ENCODE measurements at regions not wholly inside any gene's neighbourhood (a gene's known extent, or its start where the extent isn't known, plus 50 kb on each side); places are given as distances from the start of the nearest gene placed in this dataset.
"Not testable (repeated sequence)": the region's sequence is repeated elsewhere in the genome, so short reads cannot be mapped to it uniquely, and the experiment has no call there.

GRCh38 chr2:142745691-142746090, 131.8 kb upstream of the KYNU start:
- Histone ChIP-seq H3K36me3 (ENCODE audit: control insufficient read depth in 4 of 4, insufficient read depth in 4 of 4, low read length in 3 of 4) (no peaks in the 10 kb centered on the region), H3K4me1 (ENCODE audit: control extremely low read depth in 1 of 4, control insufficient read depth in 4 of 4, insufficient read depth in 4 of 4, low read length in 3 of 4) (no peaks in the 10 kb centered on the region), H3K4me3 (ENCODE audit: control insufficient read depth in 1 of 7, extremely low read depth in 1 of 7, insufficient read depth in 4 of 7, low read depth in 2 of 7, low read length in 6 of 7) (no peak overlapping the region), H3K27ac (ENCODE audit: insufficient read depth in 1 of 2, low read depth in 1 of 2, low read length in 2 of 2, poor library complexity in 1 of 2, severe bottlenecking in 2 of 2) (no peak overlapping the region), H3K9me3 (ENCODE audit: control extremely low read depth in 1 of 5, control insufficient read depth in 4 of 5, insufficient read depth in 2 of 5, low read depth in 1 of 5, low read length in 4 of 5) (peaks cover 0 to 7% (median 0%) of the 10 kb centered on the region in 5 experiments), H3K27me3 (replicated peaks in 2 of 5; ENCODE audit: control insufficient read depth in 4 of 5, insufficient read depth in 5 of 5, low read length in 4 of 5) (no peaks in the 10 kb centered on the region)
- 89% methylated on average over 3 of the region's 4 CpGs for WGBS (ENCODE audit: insufficient coverage)
- DNase-seq = no peak
- CTCF ChIA-PET = no interaction called here
- POLR2A ChIA-PET = no interaction called here

GRCh38 chr2:142742371-142743214, 134.9 kb upstream of the KYNU start:
- Histone ChIP-seq H3K27ac (ENCODE audit: insufficient read depth in 1 of 2, low read depth in 1 of 2, low read length in 2 of 2, poor library complexity in 1 of 2, severe bottlenecking in 2 of 2) (no peak overlapping the region), H3K9me3 (ENCODE audit: control extremely low read depth in 1 of 5, control insufficient read depth in 4 of 5, insufficient read depth in 2 of 5, low read depth in 1 of 5, low read length in 4 of 5) (peaks cover 0 to 7% (median 0%) of the 10 kb centered on the region in 5 experiments), H3K4me1 (ENCODE audit: control extremely low read depth in 1 of 4, control insufficient read depth in 4 of 4, insufficient read depth in 4 of 4, low read length in 3 of 4) (no peaks in the 10 kb centered on the region), H3K27me3 (replicated peaks in 2 of 5; ENCODE audit: control insufficient read depth in 4 of 5, insufficient read depth in 5 of 5, low read length in 4 of 5) (no peaks in the 10 kb centered on the region), H3K36me3 (ENCODE audit: control insufficient read depth in 4 of 4, insufficient read depth in 4 of 4, low read length in 3 of 4) (no peaks in the 10 kb centered on the region), H3K4me3 (ENCODE audit: control insufficient read depth in 1 of 7, extremely low read depth in 1 of 7, insufficient read depth in 4 of 7, low read depth in 2 of 7, low read length in 6 of 7) (no peak overlapping the region)
- DNase-seq = no peak
- ChIA-PET CTCF (no interaction called here), POLR2A (no interaction called here)
- 100% methylated on average over 2 of the region's 5 CpGs for WGBS (ENCODE audit: insufficient coverage)

DNA sequence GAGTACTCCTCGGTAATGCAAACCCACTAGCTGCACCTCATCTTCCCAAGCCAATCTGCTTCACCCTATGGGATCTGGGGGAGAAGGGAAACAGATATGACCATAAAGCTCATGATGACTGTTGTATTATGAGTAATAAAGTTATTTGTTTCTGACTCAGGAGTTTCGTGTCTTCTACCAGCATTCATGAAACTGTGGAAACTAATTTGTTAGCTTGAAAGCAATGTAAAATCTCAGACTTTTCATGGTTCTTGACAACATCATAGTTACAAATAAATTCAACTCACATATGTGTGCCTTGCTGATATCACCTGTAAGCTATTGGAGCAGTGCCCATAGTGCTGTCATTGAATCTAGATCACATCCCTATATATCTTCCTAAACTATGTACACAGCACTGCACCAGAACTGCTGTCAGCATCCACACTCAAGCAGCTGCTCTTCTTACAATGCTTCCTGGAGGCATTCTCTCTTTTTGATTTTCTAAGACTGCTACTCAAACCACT, 135.6 kb upstream of the KYNU start:
- CTCF ChIA-PET = no interaction called here

GRCh38 chr2:142734770-142735169, 142.7 kb upstream of the KYNU start:
- ChIA-PET CTCF (interaction anchor here (0.7 kb wide), 1 partner anchor 45 kb away, joined by 3 read pairs; no protein-coding TSS in a partner anchor), POLR2A (no interaction called here)
- Histone ChIP-seq H3K4me3 (ENCODE audit: control insufficient read depth in 1 of 7, extremely low read depth in 1 of 7, insufficient read depth in 4 of 7, low read depth in 2 of 7, low read length in 6 of 7) (no peak overlapping the region), H3K4me1 (ENCODE audit: control extremely low read depth in 1 of 4, control insufficient read depth in 4 of 4, insufficient read depth in 4 of 4, low read length in 3 of 4) (no peaks in the 10 kb centered on the region), H3K27ac (ENCODE audit: insufficient read depth in 1 of 2, low read depth in 1 of 2, low read length in 2 of 2, poor library complexity in 1 of 2, severe bottlenecking in 2 of 2) (no peak overlapping the region), H3K27me3 (replicated peaks in 2 of 5; ENCODE audit: control insufficient read depth in 4 of 5, insufficient read depth in 5 of 5, low read length in 4 of 5) (no peaks in the 10 kb centered on the region), H3K36me3 (ENCODE audit: control insufficient read depth in 4 of 4, insufficient read depth in 4 of 4, low read length in 3 of 4) (no peaks in the 10 kb centered on the region), H3K9me3 (ENCODE audit: control extremely low read depth in 1 of 5, control insufficient read depth in 4 of 5, insufficient read depth in 2 of 5, low read depth in 1 of 5, low read length in 4 of 5) (no peaks in the 10 kb centered on the region)
- WGBS (ENCODE audit: insufficient coverage) = 100% methylated on average over 2 of the region's 2 CpGs
- no peak for DNase-seq

More for the DNA sequence above, 135.6 kb upstream of the KYNU start:
- POLR2A ChIA-PET = no interaction called here
- Histone ChIP-seq H3K4me1 (ENCODE audit: control extremely low read depth in 1 of 4, control insufficient read depth in 4 of 4, insufficient read depth in 4 of 4, low read length in 3 of 4) (no peaks in the 10 kb centered on the region), H3K27ac (ENCODE audit: insufficient read depth in 1 of 2, low read depth in 1 of 2, low read length in 2 of 2, poor library complexity in 1 of 2, severe bottlenecking in 2 of 2) (no peak overlapping the region), H3K4me3 (ENCODE audit: control insufficient read depth in 1 of 7, extremely low read depth in 1 of 7, insufficient read depth in 4 of 7, low read depth in 2 of 7, low read length in 6 of 7) (no peak overlapping the region), H3K9me3 (ENCODE audit: control extremely low read depth in 1 of 5, control insufficient read depth in 4 of 5, insufficient read depth in 2 of 5, low read depth in 1 of 5, low read length in 4 of 5) (peaks cover 0 to 7% (median 0%) of the 10 kb centered on the region in 5 experiments), H3K27me3 (replicated peaks in 2 of 5; ENCODE audit: control insufficient read depth in 4 of 5, insufficient read depth in 5 of 5, low read length in 4 of 5) (no peaks in the 10 kb centered on the region), H3K36me3 (ENCODE audit: control insufficient read depth in 4 of 4, insufficient read depth in 4 of 4, low read length in 3 of 4) (no peaks in the 10 kb centered on the region)
- no peak for DNase-seq
- 92% methylated on average over 2 of the region's 2 CpGs for WGBS (ENCODE audit: insufficient coverage)

DNA sequence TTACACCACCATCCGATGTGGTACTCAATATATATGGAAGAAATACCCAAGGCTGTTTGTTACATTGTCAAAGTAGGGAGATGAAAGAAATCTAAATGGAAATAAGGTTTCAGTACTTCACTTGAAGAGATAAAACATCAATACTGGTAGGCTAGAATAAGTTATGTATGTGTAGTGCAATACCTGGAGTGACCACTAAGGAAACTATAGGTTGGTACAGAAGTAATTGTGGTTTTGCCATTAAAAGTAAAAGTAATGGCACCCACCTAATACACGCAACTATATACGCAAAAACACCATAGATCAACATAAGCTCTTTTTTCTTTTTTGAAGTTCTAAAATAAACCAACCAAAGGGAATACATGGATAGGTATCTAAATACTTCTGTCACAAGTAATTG, 143.2 kb upstream of the KYNU start:
- POLR2A ChIA-PET = no interaction called here
- DNase-seq = no peak
- CTCF ChIA-PET = interaction anchor here (0.7 kb wide), 1 partner anchor 46 kb away, joined by 3 read pairs; no protein-coding TSS in a partner anchor
- Histone ChIP-seq H3K4me3 (ENCODE audit: control insufficient read depth in 1 of 7, extremely low read depth in 1 of 7, insufficient read depth in 4 of 7, low read depth in 2 of 7, low read length in 6 of 7) (no peak overlapping the region), H3K36me3 (ENCODE audit: control insufficient read depth in 4 of 4, insufficient read depth in 4 of 4, low read length in 3 of 4) (no peaks in the 10 kb centered on the region), H3K4me1 (ENCODE audit: control extremely low read depth in 1 of 4, control insufficient read depth in 4 of 4, insufficient read depth in 4 of 4, low read length in 3 of 4) (no peaks in the 10 kb centered on the region), H3K27ac (ENCODE audit: insufficient read depth in 1 of 2, low read depth in 1 of 2, low read length in 2 of 2, poor library complexity in 1 of 2, severe bottlenecking in 2 of 2) (no peak overlapping the region), H3K9me3 (ENCODE audit: control extremely low read depth in 1 of 5, control insufficient read depth in 4 of 5, insufficient read depth in 2 of 5, low read depth in 1 of 5, low read length in 4 of 5) (no peaks in the 10 kb centered on the region), H3K27me3 (replicated peaks in 2 of 5; ENCODE audit: control insufficient read depth in 4 of 5, insufficient read depth in 5 of 5, low read length in 4 of 5) (no peaks in the 10 kb centered on the region)
- no CpG with 5 or more reads among the region's 3 CpGs for WGBS (ENCODE audit: insufficient coverage)

- POLR2A ChIA-PET; H3K4me3 ChIP-seq (ENCODE audit: control insufficient read depth in 1 of 7, extremely low read depth in 1 of 7, insufficient read depth in 4 of 7, low read depth in 2 of 7, low read length in 6 of 7); H3K27me3 ChIP-seq (replicated peaks in 2 of 5; ENCODE audit: control insufficient read depth in 4 of 5, insufficient read depth in 5 of 5, low read length in 4 of 5); DNase-seq; H3K9me3 ChIP-seq (ENCODE audit: control extremely low read depth in 1 of 5, control insufficient read depth in 4 of 5, insufficient read depth in 2 of 5, low read depth in 1 of 5, low read length in 4 of 5); H3K4me1 ChIP-seq (ENCODE audit: control extremely low read depth in 1 of 4, control insufficient read depth in 4 of 4, insufficient read depth in 4 of 4, low read length in 3 of 4); H3K27ac ChIP-seq (ENCODE audit: insufficient read depth in 1 of 2, low read depth in 1 of 2, low read length in 2 of 2, poor library complexity in 1 of 2, severe bottlenecking in 2 of 2); H3K36me3 ChIP-seq (ENCODE audit: control insufficient read depth in 4 of 4, insufficient read depth in 4 of 4, low read length in 3 of 4); CTCF ChIA-PET: not testable (repeated sequence)
- WGBS (ENCODE audit: insufficient coverage) = no CpG with 5 or more reads among the region's 1 CpG
Measured at GRCh38 chr2:142729814-142730213, 147.7 kb upstream of the KYNU start.

- POLR2A ChIA-PET; H3K36me3 ChIP-seq (ENCODE audit: control insufficient read depth in 4 of 4, insufficient read depth in 4 of 4, low read length in 3 of 4); H3K9me3 ChIP-seq (ENCODE audit: control extremely low read depth in 1 of 5, control insufficient read depth in 4 of 5, insufficient read depth in 2 of 5, low read depth in 1 of 5, low read length in 4 of 5); CTCF ChIA-PET; DNase-seq; H3K27ac ChIP-seq (ENCODE audit: insufficient read depth in 1 of 2, low read depth in 1 of 2, low read length in 2 of 2, poor library complexity in 1 of 2, severe bottlenecking in 2 of 2); H3K27me3 ChIP-seq (replicated peaks in 2 of 5; ENCODE audit: control insufficient read depth in 4 of 5, insufficient read depth in 5 of 5, low read length in 4 of 5); H3K4me3 ChIP-seq (ENCODE audit: control insufficient read depth in 1 of 7, extremely low read depth in 1 of 7, insufficient read depth in 4 of 7, low read depth in 2 of 7, low read length in 6 of 7); H3K4me1 ChIP-seq (ENCODE audit: control extremely low read depth in 1 of 4, control insufficient read depth in 4 of 4, insufficient read depth in 4 of 4, low read length in 3 of 4): not testable (repeated sequence)
- 95% methylated on average over 7 of the region's 17 CpGs for WGBS (ENCODE audit: insufficient coverage)
Measured at GRCh38 chr2:142727821-142728478, 149.5 kb upstream of the KYNU start.
